IMR-90 (cell line): ENCODE measurements at regions not wholly inside any gene's neighbourhood (a gene's known extent, or its start where the extent isn't known, plus 50 kb on each side); places are given as distances from the start of the nearest gene placed in this dataset.
"Not testable (repeated sequence)": the region's sequence is repeated elsewhere in the genome, so short reads cannot be mapped to it uniquely, and the experiment has no call there.

Source experiments
- ATAC-seq: fragments of 200-7000 bp; cut with Tn5 transposase; 2 replicates; pipeline ENCODE4 v1.9.1; 2020; ENCODE audit warnings: low read depth, mild to moderate bottlenecking, moderate library complexity
- BruUV-seq: library from RNA; stranded (reverse); fragments of 400-500 nt; replicated peaks from 2 replicates; lab custom pipeline; 2021; lab: Mats Ljungman, UMichigan
- CTCF ChIA-PET: fragments of 300-600 bp; formaldehyde crosslinking; extraction: SDS; loops from one replicate; lab custom pipeline; 2021; ENCODE audit warnings: antibody characterized with exemption; lab: Yijun Ruan, JAX
- POLR2A ChIA-PET: fragments of 300-600 bp; sonication (Branson Sonifier 250); formaldehyde crosslinking; loops from one replicate; lab custom pipeline; 2022; ENCODE audit warnings: antibody characterized with exemption; ENCODE audit not compliant: unreplicated experiment; lab: Charles Lee
- DNase-seq: peaks from one replicate; pipeline ENCODE4 v3.0.0; 2013
- H2AFZ ChIP-seq: replicated peaks from 2 replicates; pipeline ENCODE3; 2013; ENCODE audit warnings: low read length, mild to moderate bottlenecking; ENCODE audit not compliant: poor library complexity
- H2AK5ac ChIP-seq: 2 replicates; pipeline ENCODE4 v1.6.1; 2013; ENCODE audit warnings: low read depth, low read length, inconsistent platforms
- H2AK9ac ChIP-seq: replicated peaks from 2 replicates; pipeline ENCODE3; 2013; ENCODE audit warnings: mild to moderate bottlenecking, low read depth, low read length, moderate library complexity; ENCODE audit not compliant: poor library complexity
- H2BK120ac ChIP-seq: 2 replicates; pipeline ENCODE4 v1.6.1; 2013; ENCODE audit warnings: low read depth, low read length, inconsistent platforms
- H2BK15ac ChIP-seq: 3 replicates; pipeline ENCODE4 v1.6.1; 2013; ENCODE audit warnings: low read depth, low read length, inconsistent platforms
- H2BK20ac ChIP-seq: 2 replicates; pipeline ENCODE4 v1.6.1; 2013; ENCODE audit warnings: low read depth, mild to moderate bottlenecking, inconsistent platforms, low read length, moderate library complexity
- H2BK5ac ChIP-seq: 2 replicates; pipeline ENCODE4 v1.6.1; 2013; ENCODE audit warnings: mild to moderate bottlenecking, low read depth, low read length, inconsistent platforms; ENCODE audit not compliant: poor library complexity, severe bottlenecking
- H3K14ac ChIP-seq: replicated peaks from 2 replicates; pipeline ENCODE4 v1.6.1; 2013; ENCODE audit warnings: low read depth, low read length, inconsistent platforms
- H3K18ac ChIP-seq: 2 replicates; pipeline ENCODE4 v1.6.1; 2013; ENCODE audit warnings: low read depth, low read length, control low read depth
- H3K23ac ChIP-seq: 2 replicates; pipeline ENCODE4 v1.6.1; 2013; ENCODE audit warnings: low read depth, low read length, inconsistent platforms
- H3K27ac ChIP-seq: 2 replicates; pipeline ENCODE4 v1.5.1; 2013; ENCODE audit warnings: mild to moderate bottlenecking, control low read depth, low read length; ENCODE audit not compliant: insufficient read depth
- H3K27me3 ChIP-seq: 2 replicates; pipeline ENCODE4 v1.6.1; 2013; ENCODE audit warnings: low read length; ENCODE audit not compliant: control insufficient read depth, insufficient read depth
- H3K36me3 ChIP-seq: 2 replicates; pipeline ENCODE4 v1.6.1; 2013; ENCODE audit warnings: low read length, mixed read lengths; ENCODE audit not compliant: control insufficient read depth, insufficient read depth
- H3K4ac ChIP-seq: 2 replicates; pipeline ENCODE4 v1.6.1; 2013; ENCODE audit warnings: low read depth, low read length, inconsistent platforms
- H3K4me1 ChIP-seq: 2 replicates; pipeline ENCODE4 v1.6.1; 2013; ENCODE audit warnings: low read length, mixed read lengths; ENCODE audit not compliant: control insufficient read depth, insufficient read depth
- H3K4me2 ChIP-seq: 2 replicates; pipeline ENCODE4 v1.6.1; 2013; ENCODE audit warnings: low read depth, mild to moderate bottlenecking, control low read depth, low read length, moderate library complexity
- H3K4me3 ChIP-seq: 2 replicates; pipeline ENCODE4 v1.5.1; 2013; ENCODE audit warnings: low read depth, mild to moderate bottlenecking, control low read depth, low read length, moderate library complexity; ENCODE audit not compliant: insufficient read depth
- H3K56ac ChIP-seq: 2 replicates; pipeline ENCODE4 v1.6.1; 2013; ENCODE audit warnings: low read length, inconsistent platforms; ENCODE audit not compliant: insufficient read depth; ENCODE audit errors: extremely low read depth
- H3K79me1 ChIP-seq, 2 experiments: 2 replicates each; pipeline ENCODE4 v1.6.1; 2013; ENCODE audit warnings: low read length in 2 of 2, inconsistent platforms in 1 of 2, low read depth in 1 of 2
- H3K9ac ChIP-seq: 2 replicates; pipeline ENCODE4 v1.6.1; 2013; ENCODE audit warnings: low read depth, low read length, control low read depth
- H3K9me1 ChIP-seq: 2 replicates; pipeline ENCODE4 v1.6.1; 2013; ENCODE audit warnings: low read length, inconsistent platforms; ENCODE audit not compliant: insufficient read depth
- H3K9me3 ChIP-seq: 2 replicates; pipeline ENCODE4 v1.6.1; 2013; ENCODE audit warnings: low read length; ENCODE audit not compliant: control insufficient read depth, insufficient read depth
- H4K20me1 ChIP-seq: 2 replicates; pipeline ENCODE4 v1.6.1; 2013; ENCODE audit warnings: low read length, inconsistent platforms; ENCODE audit not compliant: insufficient read depth
- H4K5ac ChIP-seq: 2 replicates; pipeline ENCODE4 v1.6.1; 2013; ENCODE audit warnings: mild to moderate bottlenecking, low read depth, low read length, control low read depth
- H4K8ac ChIP-seq, 2 experiments: 2 replicates each; pipeline ENCODE4 v1.6.1; 2013; ENCODE audit warnings: low read depth in 2 of 2, low read length in 2 of 2, control low read depth in 1 of 2, inconsistent platforms in 1 of 2
- H4K91ac ChIP-seq: 2 replicates; pipeline ENCODE4 v1.6.1; 2013; ENCODE audit warnings: low read depth, low read length, inconsistent platforms; ENCODE audit not compliant: insufficient read depth
- WGBS, 2 experiments: methylation state at CpG; one replicate each; pipeline versions ENCODE4 v1.1.5 to v1.1.7; 2013; ENCODE audit warnings: missing lambda C conversion rate in 2 of 2; ENCODE audit not compliant: insufficient read length in 1 of 2; ENCODE audit errors: extremely low coverage in 2 of 2; 5-methylcytosine and 5-hydroxymethylcytosine counted together
- dilution Hi-C: fragments of 300-500 bp; cut with HindIII; formaldehyde crosslinking; loops from one replicate; pipeline ENCODE4 v1.14.3; 2018; ENCODE audit warnings: low sequenced_read_pairs; ENCODE audit not compliant: unreplicated experiment
- in situ Hi-C: fragments of 300-500 bp; cut with MboI; formaldehyde crosslinking; loops from 3 replicates; pipeline ENCODE4 v1.14.3; 2019; ENCODE audit warnings: low sequenced_read_pairs, inconsistent platforms, mixed read lengths
- intact Hi-C: fragments of 100-400 bp; cut with micrococcal nuclease; formaldehyde crosslinking; loops from 2 replicates; pipeline ENCODE4 v1.10.0; 2022

DNA sequence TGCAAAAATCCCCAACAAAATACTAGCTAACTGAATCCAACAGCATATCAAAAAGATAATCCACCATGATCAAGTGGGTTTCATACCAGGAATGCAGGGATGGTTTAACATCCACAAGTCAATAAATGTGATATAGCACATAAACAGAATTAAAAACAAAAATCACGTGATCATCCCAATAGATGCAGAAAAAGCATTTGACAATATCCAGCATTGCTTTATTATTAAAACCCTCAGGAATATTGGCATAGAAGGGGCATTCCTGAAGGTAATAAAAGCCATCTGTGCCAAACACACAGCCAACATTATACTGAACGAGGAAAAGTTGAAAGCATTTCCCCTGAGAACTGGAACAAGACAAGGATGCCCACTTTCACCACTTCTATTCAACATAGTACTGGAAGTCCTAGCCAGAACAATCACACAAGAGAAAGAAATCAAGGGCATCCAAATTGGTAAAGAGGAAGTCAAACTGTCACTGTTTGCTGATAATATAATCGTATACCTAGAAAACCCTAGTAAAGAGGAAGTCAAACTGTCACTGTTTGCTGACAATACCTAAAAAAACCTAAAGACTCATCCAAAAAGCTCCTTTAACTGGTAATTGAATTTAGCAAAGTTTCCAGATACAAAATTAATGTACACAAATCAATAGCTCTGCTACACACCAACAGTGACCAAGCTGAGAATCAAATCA is 109.8 kb downstream of the RNASET2 start:
- H2AK5ac ChIP-seq, in situ Hi-C loops, CTCF ChIA-PET, H3K14ac ChIP-seq, H4K20me1 ChIP-seq, H2AFZ ChIP-seq, DNase-seq, H4K91ac ChIP-seq, H2BK120ac ChIP-seq, H3K27ac ChIP-seq, H2BK20ac ChIP-seq, H3K9me3 ChIP-seq, H3K4ac ChIP-seq, H3K23ac ChIP-seq, H4K8ac ChIP-seq, H2BK15ac ChIP-seq, intact Hi-C loops, BruUV-seq, H3K4me1 ChIP-seq, H4K5ac ChIP-seq, H2BK5ac ChIP-seq, H3K4me2 ChIP-seq, H3K27me3 ChIP-seq, H3K56ac ChIP-seq, H3K9ac ChIP-seq, H3K18ac ChIP-seq, H3K9me1 ChIP-seq, ATAC-seq, H3K36me3 ChIP-seq, H2AK9ac ChIP-seq, H3K79me1 ChIP-seq, POLR2A ChIA-PET, dilution Hi-C loops, H3K4me3 ChIP-seq: not testable (repeated sequence)
- no CpG with 5 or more reads among the region's 3 CpGs for WGBS, 2 experiments
